Colonic mucosa (tissue), 4 donors: ENCODE measurements at regions not wholly inside any gene's neighbourhood (a gene's known extent, or its start where the extent isn't known, plus 50 kb on each side); places are given as distances from the start of the nearest gene placed in this dataset.

Source experiments
- DNase-seq: peaks from one replicate; pipeline ENCODE4 v3.0.0-alpha.2; 2020
- H3K27ac ChIP-seq: fragments of 200-600 bp; one replicate; pipeline ENCODE4 v1.8.0; 2021
- H3K27me3 ChIP-seq: fragments of 200-600 bp; one replicate; pipeline ENCODE4 v1.8.0; 2021
- H3K36me3 ChIP-seq: fragments of 200-600 bp; one replicate; pipeline ENCODE4 v1.8.0; 2021
- H3K4me1 ChIP-seq: fragments of 200-600 bp; one replicate; pipeline ENCODE4 v1.8.0; 2021; ENCODE audit warnings: mild to moderate bottlenecking
- H3K4me3 ChIP-seq: fragments of 200-600 bp; one replicate; pipeline ENCODE4 v1.8.0; 2021
- H3K9ac ChIP-seq, 2 donors: one replicate each; pipeline ENCODE4 v1.7.0; 2013; ENCODE audit warnings: control low read depth in 2 of 2, low read depth in 2 of 2, low read length in 2 of 2
- H3K9me3 ChIP-seq: fragments of 200-600 bp; one replicate; pipeline ENCODE4 v1.8.0; 2021
- intact Hi-C: fragments of 100-400 bp; cut with DNase I; formaldehyde crosslinking; loops from one replicate; pipeline ENCODE4 v1.14.1; 2022
- TF ChIP-seq, protein P1 (sequence below): fragments of 200-600 bp; IDR thresholded peaks from one replicate; pipeline ENCODE4 v1.8.0; 2022; ENCODE audit warnings: antibody characterized with exemption, mild to moderate bottlenecking
- donor health status: healthy.
- donor health status: DM: no; HTN: no; CAD: no.
- donor health status: DM: no; HTN: no; CAD: no.

GRCh38 chr1:17883136-17883535, 128.0 kb downstream of the ACTL8 start:
- intact Hi-C loops = no loop called here
- DNase-seq = no peak
- H3K27me3 ChIP-seq = no peaks in the 10 kb centered on the region

DNA sequence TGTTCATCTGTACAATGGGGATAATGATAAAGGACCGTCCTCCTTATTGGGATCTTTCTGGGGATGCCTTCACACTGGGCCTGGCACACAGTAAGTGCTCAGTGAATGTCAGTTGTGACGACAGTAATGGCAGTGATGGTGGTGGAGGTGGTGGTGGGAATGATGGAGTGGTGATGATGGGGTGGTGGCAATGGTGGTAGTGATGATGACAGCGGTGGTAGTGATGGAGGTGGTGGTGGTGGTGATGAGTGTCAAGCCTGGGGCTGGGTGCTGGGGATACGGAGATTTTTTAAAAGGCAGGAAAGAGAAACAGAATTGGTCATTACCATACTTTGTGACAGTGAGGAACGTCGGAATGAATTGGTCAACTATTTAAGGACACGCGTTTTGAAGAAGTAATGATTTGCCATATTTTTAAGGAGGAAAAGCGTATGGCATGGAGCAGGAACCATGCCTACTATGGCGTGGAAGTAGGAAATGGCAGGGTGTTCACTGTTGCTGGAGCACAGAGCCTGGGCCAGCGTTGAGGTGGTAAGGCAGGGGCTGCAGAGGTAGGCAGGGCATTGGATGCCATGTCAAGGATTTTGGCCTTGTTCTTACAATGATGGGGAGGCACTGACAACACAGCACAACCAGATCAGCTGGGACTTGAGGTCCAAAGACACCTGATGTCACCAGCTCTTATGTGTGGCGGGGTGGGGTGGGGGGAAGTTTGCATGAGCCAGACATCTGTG, 128.7 kb downstream of the ACTL8 start:
- no peak overlapping the region for H3K9ac ChIP-seq
- intact Hi-C loops = no loop called here
- H3K36me3 ChIP-seq = no peaks in the 10 kb centered on the region
- no peak for DNase-seq
- no peak overlapping the region for H3K4me3 ChIP-seq
- no peaks in the 10 kb centered on the region for H3K27me3 ChIP-seq
- no peak overlapping the region for H3K27ac ChIP-seq
- TF ChIP-seq, protein P1, sequence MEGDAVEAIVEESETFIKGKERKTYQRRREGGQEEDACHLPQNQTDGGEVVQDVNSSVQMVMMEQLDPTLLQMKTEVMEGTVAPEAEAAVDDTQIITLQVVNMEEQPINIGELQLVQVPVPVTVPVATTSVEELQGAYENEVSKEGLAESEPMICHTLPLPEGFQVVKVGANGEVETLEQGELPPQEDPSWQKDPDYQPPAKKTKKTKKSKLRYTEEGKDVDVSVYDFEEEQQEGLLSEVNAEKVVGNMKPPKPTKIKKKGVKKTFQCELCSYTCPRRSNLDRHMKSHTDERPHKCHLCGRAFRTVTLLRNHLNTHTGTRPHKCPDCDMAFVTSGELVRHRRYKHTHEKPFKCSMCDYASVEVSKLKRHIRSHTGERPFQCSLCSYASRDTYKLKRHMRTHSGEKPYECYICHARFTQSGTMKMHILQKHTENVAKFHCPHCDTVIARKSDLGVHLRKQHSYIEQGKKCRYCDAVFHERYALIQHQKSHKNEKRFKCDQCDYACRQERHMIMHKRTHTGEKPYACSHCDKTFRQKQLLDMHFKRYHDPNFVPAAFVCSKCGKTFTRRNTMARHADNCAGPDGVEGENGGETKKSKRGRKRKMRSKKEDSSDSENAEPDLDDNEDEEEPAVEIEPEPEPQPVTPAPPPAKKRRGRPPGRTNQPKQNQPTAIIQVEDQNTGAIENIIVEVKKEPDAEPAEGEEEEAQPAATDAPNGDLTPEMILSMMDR = no peak
- H3K4me1 ChIP-seq = no peaks in the 10 kb centered on the region
- no peaks in the 10 kb centered on the region for H3K9me3 ChIP-seq

More at GRCh38 chr1:17883136-17883535, 128.0 kb downstream of the ACTL8 start:
- Histone ChIP-seq H3K9ac (no peak overlapping the region), H3K9me3 (no peaks in the 10 kb centered on the region), H3K27ac (no peak overlapping the region), H3K4me3 (no peak overlapping the region), H3K36me3 (no peaks in the 10 kb centered on the region), H3K4me1 (no peaks in the 10 kb centered on the region)
- TF ChIP-seq, protein P1 = no peak

- no peak overlapping the region for H3K9ac ChIP-seq
- no peaks in the 10 kb centered on the region for H3K27me3 ChIP-seq
- intact Hi-C loops = no loop called here
- no peaks in the 10 kb centered on the region for H3K4me1 ChIP-seq
- H3K27ac ChIP-seq = no peak overlapping the region
- TF ChIP-seq, protein P1 = no peak
- no peaks in the 10 kb centered on the region for H3K36me3 ChIP-seq
- H3K4me3 ChIP-seq = no peak overlapping the region
- DNase-seq = no peak
- H3K9me3 ChIP-seq = no peaks in the 10 kb centered on the region
Measured at GRCh38 chr1:17885663-17886320, 130.7 kb downstream of the ACTL8 start.

- no peak overlapping the region for H3K27ac ChIP-seq
- no peaks in the 10 kb centered on the region for H3K27me3 ChIP-seq
- H3K4me3 ChIP-seq = no peak overlapping the region
- H3K9me3 ChIP-seq = no peaks in the 10 kb centered on the region
- no peaks in the 10 kb centered on the region for H3K36me3 ChIP-seq
- TF ChIP-seq, protein P1 = no peak
- intact Hi-C loops = no loop called here
- DNase-seq = no peak
- H3K9ac ChIP-seq = no peak overlapping the region
- no peaks in the 10 kb centered on the region for H3K4me1 ChIP-seq
Measured at GRCh38 chr1:17886386-17886785, 131.3 kb downstream of the ACTL8 start.

DNA sequence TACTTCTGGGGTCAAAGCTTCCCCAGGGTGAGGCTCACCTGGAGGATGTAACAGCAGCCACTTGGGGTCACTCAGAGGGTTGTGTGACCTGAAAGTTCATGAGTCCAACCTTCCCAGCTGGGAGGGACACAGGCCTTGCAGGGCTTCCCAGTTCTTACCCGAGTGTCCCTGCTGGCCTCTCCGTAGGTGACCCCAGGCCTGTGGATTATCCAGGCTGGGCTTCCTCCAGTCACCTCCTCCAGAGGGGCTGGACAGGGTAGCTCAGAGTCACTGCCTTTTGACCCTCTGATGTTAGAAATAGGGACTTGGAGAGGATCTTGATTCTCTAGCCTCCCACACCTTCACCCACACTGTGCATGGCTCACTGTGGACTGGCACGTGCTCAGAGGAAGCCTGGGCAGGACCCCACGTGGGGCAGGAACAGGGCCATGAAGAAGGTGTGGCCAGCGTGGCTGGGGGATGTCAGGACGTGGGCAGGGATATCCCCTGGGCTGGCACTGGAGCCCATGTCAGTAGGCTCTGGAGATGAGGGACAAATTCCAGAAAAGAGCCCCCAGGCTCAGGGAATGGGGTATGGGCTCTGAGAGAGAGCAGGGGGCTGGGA, 131.8 kb downstream of the ACTL8 start:
- Histone ChIP-seq H3K4me3 (no peak overlapping the region), H3K9ac (no peak overlapping the region), H3K36me3 (no peaks in the 10 kb centered on the region), H3K27me3 (no peaks in the 10 kb centered on the region), H3K27ac (no peak overlapping the region), H3K9me3 (no peaks in the 10 kb centered on the region), H3K4me1 (no peaks in the 10 kb centered on the region)
- intact Hi-C loops = no loop called here
- no peak for DNase-seq
- TF ChIP-seq, protein P1 = no peak
